NCI-H446 (cell line): ENCODE measurements at regions not wholly inside any gene's neighbourhood (a gene's known extent, or its start where the extent isn't known, plus 50 kb on each side); places are given as distances from the start of the nearest gene placed in this dataset.
A peak's percentile ranks its signal among the peaks of the same experiment; 100 is the strongest.
"Not testable (repeated sequence)": the region's sequence is repeated elsewhere in the genome, so short reads cannot be mapped to it uniquely, and the experiment has no call there.

Experiments used
- DNase-seq, 2 experiments: peaks; one replicate each; lab custom pipeline; 2025; lab: John Stamatoyannopoulos, UW

DNA sequence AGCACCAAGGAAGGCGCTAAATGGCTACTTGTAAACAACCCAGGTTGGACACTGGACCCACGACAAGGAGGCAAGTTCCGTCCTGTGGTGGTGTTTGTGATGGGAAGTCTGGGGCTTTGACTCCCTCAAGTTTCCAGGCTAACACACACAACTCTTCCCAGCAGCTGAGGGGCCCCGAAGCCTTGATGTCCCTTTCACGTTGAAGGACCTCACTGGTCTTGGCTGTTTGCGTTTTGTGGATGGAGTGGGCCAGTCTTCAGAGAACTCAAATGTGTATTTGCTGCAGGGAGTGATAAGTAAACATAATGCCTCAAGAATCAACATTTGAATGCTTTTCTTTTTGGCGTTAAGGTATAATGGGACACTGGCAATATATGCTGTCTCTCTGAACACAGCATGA, 199.2 kb downstream of the TM9SF2 start:
- no peak for DNase-seq

GRCh38 chr13:99698816-99699099, 197.5 kb downstream of the TM9SF2 start:
- DNase-seq = no peak

- DNase-seq = no peak
Observed at GRCh38 chr13:99698010-99698815, 196.9 kb downstream of the TM9SF2 start.

GRCh38 chr13:99695857-99696256, 194.6 kb downstream of the TM9SF2 start:
- no peak for DNase-seq

DNA sequence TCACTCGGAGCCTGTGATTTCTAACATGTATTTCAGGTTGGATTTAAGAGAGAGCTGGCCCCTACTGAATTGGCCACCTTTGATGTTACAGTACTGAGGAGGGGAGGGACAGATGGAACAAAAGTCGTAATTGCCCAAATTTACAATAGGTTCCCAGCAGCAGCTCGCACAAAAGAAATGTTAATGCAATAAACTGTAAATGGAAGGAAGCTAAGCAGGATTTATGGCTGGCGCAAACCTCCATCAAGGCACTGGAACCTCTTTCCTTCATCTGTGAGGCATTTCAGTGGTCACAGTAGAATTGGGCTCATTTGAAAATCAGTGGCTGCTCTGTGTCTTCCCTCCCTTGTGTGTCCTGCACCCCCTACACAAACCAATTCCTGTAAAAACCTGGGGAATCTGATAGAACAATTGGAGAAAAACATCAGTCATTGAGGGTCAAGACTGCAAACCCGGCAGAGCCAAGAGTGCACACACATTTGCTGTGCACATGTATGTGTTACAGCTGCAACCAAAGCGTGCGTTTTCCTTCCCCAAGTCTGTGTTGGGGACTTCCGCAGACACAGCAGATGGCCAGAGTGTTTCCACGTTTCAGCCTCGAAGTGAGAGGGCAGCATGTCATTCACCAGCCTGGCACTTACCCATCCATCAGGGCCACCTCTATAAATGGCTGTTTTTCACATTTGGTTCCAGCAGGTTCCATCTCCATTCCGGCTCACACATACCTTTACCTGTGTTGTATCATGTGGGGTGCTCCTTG, 192.8 kb downstream of the TM9SF2 start:
- DNase-seq = peak in 1 of 2 experiments; percentile 21

- DNase-seq = no peak
Observed at GRCh38 chr13:99693351-99693750, 192.1 kb downstream of the TM9SF2 start.

DNA sequence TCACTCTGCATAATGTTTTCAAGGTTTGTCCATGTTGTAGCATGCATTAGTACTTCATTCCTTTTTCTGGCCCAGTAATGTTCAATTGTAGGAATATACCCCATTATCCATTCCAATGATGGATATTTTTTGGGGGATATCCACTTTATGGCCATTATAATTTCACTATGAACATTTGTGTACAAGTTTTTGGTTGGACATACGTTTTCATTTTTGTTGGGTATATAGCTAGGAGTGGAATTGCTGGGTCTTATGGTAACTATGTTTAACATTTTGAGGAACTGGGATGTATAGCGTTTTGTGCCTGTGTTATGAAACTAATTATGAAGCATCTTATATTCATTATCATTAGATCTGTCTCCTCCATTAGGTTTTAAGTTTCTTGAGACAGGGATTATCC, 191.6 kb downstream of the TM9SF2 start:
- no peak for DNase-seq

DNA sequence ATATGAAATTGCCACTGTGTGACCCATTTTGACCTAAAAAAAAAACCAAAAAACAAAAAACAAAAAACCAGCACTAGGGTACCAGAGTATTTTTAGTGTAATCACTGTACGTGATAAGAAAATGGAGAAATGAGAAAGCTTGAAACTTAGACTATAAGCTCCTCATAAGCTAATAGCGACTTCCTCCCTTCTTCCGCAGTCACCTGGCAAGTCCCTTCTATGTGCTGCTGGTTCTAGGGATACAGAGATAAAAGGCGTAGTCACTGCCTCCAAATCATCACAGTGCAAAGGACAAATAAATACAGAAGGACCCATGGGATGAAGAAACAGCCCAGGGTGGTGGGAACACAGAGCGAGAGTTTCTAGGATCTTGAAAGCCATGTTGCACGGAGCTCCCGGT, 190.3 kb downstream of the TM9SF2 start:
- DNase-seq = no peak

- no peak for DNase-seq
Observed at GRCh38 chr13:99690426-99691174, 189.3 kb downstream of the TM9SF2 start.

GRCh38 chr13:99689955-99690354, 188.7 kb downstream of the TM9SF2 start:
- DNase-seq = no peak

GRCh38 chr13:99688776-99689175, 187.5 kb downstream of the TM9SF2 start:
- no peak for DNase-seq

GRCh38 chr13:99687723-99688397, 186.6 kb downstream of the TM9SF2 start:
- peak; percentile 27 to 68 for DNase-seq

DNA sequence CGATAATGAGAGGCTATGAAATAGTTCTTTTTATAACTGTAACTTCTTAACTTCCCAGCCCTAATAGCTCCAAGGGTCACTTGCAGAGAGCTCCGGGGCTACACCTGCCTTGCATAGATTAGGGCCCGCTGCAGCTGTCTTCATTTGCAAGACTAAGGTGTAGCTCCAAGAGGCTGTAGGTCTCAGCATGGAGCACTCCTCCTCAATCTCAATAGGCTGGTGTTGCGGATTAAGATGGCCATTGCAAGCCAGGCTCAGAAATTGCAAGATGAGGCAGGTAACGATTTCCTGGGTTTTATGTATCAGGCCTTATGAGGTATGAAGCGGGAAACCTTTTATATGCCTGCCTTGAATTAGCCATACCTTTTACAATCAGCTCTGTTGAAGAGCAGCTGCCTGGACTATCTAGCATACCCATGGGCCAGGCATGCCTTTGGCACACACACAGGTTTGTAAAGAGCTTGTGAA, 185.7 kb downstream of the TM9SF2 start:
- peak in 1 of 2 experiments; percentile 15 for DNase-seq

GRCh38 chr13:99686157-99686572, 184.9 kb downstream of the TM9SF2 start:
- DNase-seq = peak in 1 of 2 experiments; percentile 19

DNA sequence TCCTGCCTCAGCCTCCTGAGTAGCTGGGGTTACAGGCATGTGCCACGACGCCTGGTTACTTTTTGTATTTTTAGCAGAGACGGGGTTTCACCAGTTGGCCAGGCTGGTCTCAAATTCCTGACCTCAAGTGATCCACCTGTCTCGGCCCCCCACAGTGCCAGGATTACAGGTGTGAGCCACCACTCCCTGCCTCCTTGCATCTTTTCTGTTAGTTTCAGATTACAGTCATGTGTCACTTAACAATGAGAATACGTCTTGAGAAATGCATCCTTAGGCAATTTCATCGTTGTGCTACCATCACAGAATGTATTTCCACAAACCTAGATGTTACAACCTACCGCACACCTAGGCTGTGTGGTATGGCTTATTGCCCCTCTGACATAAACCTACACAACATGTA, 180.4 kb downstream of the TM9SF2 start:
- DNase-seq = no peak

- peak; percentile 74 to 93 for DNase-seq
Observed at GRCh38 chr13:99677116-99677951, 176.1 kb downstream of the TM9SF2 start.

GRCh38 chr13:99671746-99672145, 170.5 kb downstream of the TM9SF2 start:
- no peak for DNase-seq

GRCh38 chr13:99669096-99669495, 167.8 kb downstream of the TM9SF2 start:
- not testable (repeated sequence) for DNase-seq

DNA sequence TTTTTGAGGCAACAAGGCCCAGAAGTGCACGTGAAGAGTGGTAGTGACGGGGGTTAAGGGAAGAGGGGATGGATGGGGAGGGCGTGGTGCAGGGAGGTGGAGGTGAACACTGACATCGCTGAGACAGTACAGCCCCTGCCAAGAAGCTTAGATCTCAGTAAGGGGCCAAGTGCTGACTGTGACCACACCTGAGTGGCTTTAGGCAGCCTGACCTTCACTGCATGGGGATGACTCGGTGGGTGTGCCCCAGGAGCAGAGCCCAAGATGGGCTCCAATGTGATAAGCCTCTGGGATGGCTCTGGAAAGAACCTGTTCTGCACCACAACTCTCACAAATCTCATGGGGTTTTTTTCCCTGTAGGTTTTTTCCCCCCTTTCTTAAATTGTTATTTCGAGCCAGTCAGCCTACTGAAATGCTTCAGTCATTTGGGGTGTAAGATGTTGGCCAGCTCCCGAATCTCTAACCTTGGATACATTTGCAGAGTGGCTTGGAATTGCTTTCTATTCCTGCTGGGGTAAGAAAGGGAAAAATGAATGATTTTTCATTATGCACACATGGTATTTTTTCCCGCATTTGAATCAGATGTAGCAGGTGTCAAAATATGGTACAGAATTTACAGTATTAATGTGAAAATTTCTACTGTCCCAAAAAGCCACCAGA, 165.0 kb downstream of the TM9SF2 start:
- no peak for DNase-seq

GRCh38 chr13:99665711-99666110, 164.4 kb downstream of the TM9SF2 start:
- peak in 1 of 2 experiments; percentile 51 for DNase-seq

DNA sequence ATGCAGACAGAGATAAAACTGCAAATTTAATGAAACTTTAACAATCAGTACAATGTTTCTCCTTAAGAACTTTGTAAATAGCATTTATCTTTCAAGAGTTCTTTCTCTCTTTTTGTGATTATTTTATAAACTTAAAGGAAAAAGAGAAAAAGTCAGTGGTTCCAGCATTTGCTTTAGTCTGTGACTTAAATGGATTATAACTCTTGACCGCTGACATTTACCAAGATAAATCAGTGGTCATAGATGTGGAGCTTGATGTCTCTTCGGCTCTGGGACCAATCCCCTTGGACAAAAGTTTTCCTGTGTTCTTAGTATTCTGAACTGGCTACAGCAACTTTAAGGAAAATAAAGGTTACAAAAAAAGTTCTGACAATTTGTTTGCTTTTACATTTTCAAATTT, 162.6 kb downstream of the TM9SF2 start:
- no peak for DNase-seq
